Prostate gland (tissue), 2 donors: ENCODE measurements at regions not wholly inside any gene's neighbourhood (a gene's known extent, or its start where the extent isn't known, plus 50 kb on each side); places are given as distances from the start of the nearest gene placed in this dataset.

Experiments used
- CTCF ChIP-seq, 4 experiments: fragments of 200-600 bp in 2 of 4; fragments of 450-650 bp in 2 of 4; sonication (generic) in 2 of 4; IDR thresholded peaks; 1 replicate in 3 of 4; 2 replicates in 1 of 4; pipeline ENCODE4 v1.5.1; 2016 to 2019; ENCODE audit warnings: antibody characterized with exemption in 4 of 4, mild to moderate bottlenecking in 2 of 4, moderate library complexity in 2 of 4
- POLR2A ChIP-seq: fragments of 450-650 bp; IDR thresholded peaks from one replicate; pipeline ENCODE4 v1.6.1; 2016; ENCODE audit warnings: antibody characterized with exemption, mild to moderate bottlenecking
- POLR2AphosphoS5 ChIP-seq: sonication (generic); formaldehyde crosslinking; IDR thresholded peaks from one replicate; pipeline ENCODE4 v1.6.1; 2017; ENCODE audit warnings: antibody characterized with exemption

- TF ChIP-seq CTCF (IDR thresholded peaks at IDR 0.05) (no peak), POLR2A (no peak), POLR2AphosphoS5 (no peak)
Observed at GRCh38 chr4:181465826-181466225, 777.4 kb upstream of the TENM3 start.
